HG02840 (cell line): ENCODE measurements at regions not wholly inside any gene's neighbourhood (a gene's known extent, or its start where the extent isn't known, plus 50 kb on each side); places are given as distances from the start of the nearest gene placed in this dataset.
A peak's percentile ranks its signal among the peaks of the same experiment; 100 is the strongest.

Experiments
- ATAC-seq: cut with Tn5 transposase; IDR thresholded peaks from one replicate; pipeline ENCODE4 v1.9.1; 2021; ENCODE audit warnings: mild to moderate bottlenecking, moderate library complexity, moderate number of reproducible peaks; ENCODE audit not compliant: unreplicated experiment, low FRiP score

- no peak for ATAC-seq
Observed at GRCh38 chr2:64704161-64704560, 50.4 kb upstream of the SERTAD2 start.

- no peak for ATAC-seq
Observed at GRCh38 chr2:64704996-64705395, 51.3 kb upstream of the SERTAD2 start.

GRCh38 chr2:64707276-64707675 lies 53.6 kb upstream of the SERTAD2 start:
- no peak for ATAC-seq

- no peak for ATAC-seq
Observed at GRCh38 chr2:64708829-64709228, 55.1 kb upstream of the SERTAD2 start.

- ATAC-seq = no peak
Observed at GRCh38 chr2:64711252-64711800, 57.6 kb upstream of the SERTAD2 start.

GRCh38 chr2:64713686-64714085 lies 60.0 kb upstream of the SERTAD2 start:
- ATAC-seq = no peak

GRCh38 chr2:64716569-64716968 lies 62.9 kb upstream of the SERTAD2 start:
- no peak for ATAC-seq

GRCh38 chr2:64718250-64718885 lies 64.7 kb upstream of the SERTAD2 start:
- no peak for ATAC-seq

- no peak for ATAC-seq
Observed at GRCh38 chr2:64720535-64721319, 67.0 kb upstream of the SERTAD2 start.

- ATAC-seq = no peak
Observed at GRCh38 chr2:64721320-64721623, 67.6 kb upstream of the SERTAD2 start.

GRCh38 chr2:64722291-64723044 lies 68.8 kb upstream of the SERTAD2 start:
- no peak for ATAC-seq

GRCh38 chr2:64727013-64727767 lies 73.5 kb upstream of the SERTAD2 start:
- ATAC-seq = peak; percentile 74

- ATAC-seq = no peak
Observed at GRCh38 chr2:64727843-64728463, 74.2 kb upstream of the SERTAD2 start.

GRCh38 chr2:64730551-64731262 lies 77.0 kb upstream of the SERTAD2 start:
- ATAC-seq = no peak

GRCh38 chr2:64731263-64731643 lies 77.5 kb upstream of the SERTAD2 start:
- ATAC-seq = no peak

GRCh38 chr2:64731746-64732145 lies 78.0 kb upstream of the SERTAD2 start:
- no peak for ATAC-seq

- ATAC-seq = no peak
Observed at GRCh38 chr2:64732146-64732545, 78.4 kb upstream of the SERTAD2 start.

GRCh38 chr2:64735504-64735903 lies 81.8 kb upstream of the SERTAD2 start:
- no peak for ATAC-seq

GRCh38 chr2:64737547-64737946 lies 83.8 kb upstream of the SERTAD2 start:
- no peak for ATAC-seq

- no peak for ATAC-seq
Observed at GRCh38 chr2:64738026-64738425, 84.3 kb upstream of the SERTAD2 start.
